Right lobe of liver (tissue), 6 donors: ENCODE measurements at regions not wholly inside any gene's neighbourhood (a gene's known extent, or its start where the extent isn't known, plus 50 kb on each side); places are given as distances from the start of the nearest gene placed in this dataset.

ENCODE experiments used
- ATAC-seq, 4 donors: fragments of 200-7000 bp; cut with Tn5 transposase; one replicate each; pipeline ENCODE4 v1.9.1; 2020; ENCODE audit warnings: mild to moderate bottlenecking in 4 of 4, moderate library complexity in 4 of 4
- DNase-seq, 3 donors: peaks; one replicate each; pipeline ENCODE4 v3.0.0-alpha.2; 2020
- H3K27ac ChIP-seq, 3 donors: fragments of 200-600 bp; one replicate each; pipeline ENCODE4 v1.8.0; 2022
- H3K27me3 ChIP-seq, 2 donors: fragments of 200-600 bp; one replicate each; pipeline ENCODE4 v1.8.0; 2022
- H3K36me3 ChIP-seq, 4 donors: fragments of 200-600 bp; sonication (generic) in 1 of 4; one replicate each; pipeline versions ENCODE4 v1.5.1 to v1.8.0; 2017 to 2022; ENCODE audit warnings: control low read depth in 1 of 4
- H3K4me1 ChIP-seq, 4 donors: fragments of 200-600 bp; sonication (generic) in 1 of 4; one replicate each; pipeline versions ENCODE4 v1.5.1 to v1.8.0; 2017 to 2022; ENCODE audit warnings: control low read depth in 1 of 4
- H3K4me3 ChIP-seq, 3 donors: fragments of 200-600 bp; one replicate each; pipeline ENCODE4 v1.8.0; 2022
- H3K9me3 ChIP-seq, 4 donors: fragments of 200-600 bp; sonication (generic) in 1 of 4; one replicate each; pipeline versions ENCODE4 v1.5.1 to v1.8.0; 2017 to 2022; ENCODE audit warnings: control low read depth in 1 of 4
- POLR2A ChIP-seq: fragments of 450-650 bp; IDR thresholded peaks from one replicate; pipeline ENCODE4 v1.6.1; 2017; ENCODE audit warnings: antibody characterized with exemption, mild to moderate bottlenecking
- WGBS: methylation state at CpG from one replicate; pipeline ENCODE4 v1.1.6; 2018; ENCODE audit warnings: low coverage, low lambda C conversion rate; ENCODE audit not compliant: insufficient coverage; ENCODE audit errors: missing lambda C conversion rate; 5-methylcytosine and 5-hydroxymethylcytosine counted together
- intact Hi-C, 2 donors: fragments of 100-400 bp; cut with DNase I; formaldehyde crosslinking; loops; one replicate each; pipeline versions ENCODE4 v1.11.2 to v1.14.1; 2022
- TF ChIP-seq, protein P1 (sequence below), 4 donors: fragments of 200-600 bp in 3 of 4; fragments of 450-650 bp in 1 of 4; IDR thresholded peaks; one replicate each; pipeline versions ENCODE4 v1.5.1 to v1.8.0; 2016 to 2022; ENCODE audit warnings: antibody characterized with exemption in 4 of 4, mild to moderate bottlenecking in 2 of 4
- donor health status: DM: no; HTN: yes; CAD: no.
- donor health status: DM: no; HTN: no; CAD: no.
- donor health status: DM: no; HTN: no; CAD: no.
- donor health status: DM: no; HTN: yes; CAD: no.
- donor health status: DM: no; HTN: yes; CAD: no.

DNA sequence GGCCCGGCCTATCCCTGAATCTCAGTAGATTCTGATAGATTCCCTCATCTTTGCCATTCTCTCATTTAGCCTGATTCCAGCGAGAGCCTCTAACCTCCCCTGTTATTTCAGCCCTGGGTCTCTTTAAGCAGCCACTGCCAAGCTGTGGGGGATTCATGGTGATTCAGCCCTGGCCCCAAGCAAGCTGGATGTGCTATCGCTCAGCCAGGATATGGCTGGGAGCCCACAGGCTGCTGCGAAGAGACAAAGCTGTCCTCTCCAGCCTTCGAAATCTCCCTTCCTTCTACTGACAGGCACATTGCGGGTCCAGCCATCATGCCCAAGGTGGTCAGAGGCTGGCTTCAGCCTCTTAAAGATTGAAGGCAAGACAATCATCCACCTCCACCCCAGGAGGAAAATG is 394.1 kb downstream of the SOX9 start:
- DNase-seq: no peak
- TF ChIP-seq, protein P1, sequence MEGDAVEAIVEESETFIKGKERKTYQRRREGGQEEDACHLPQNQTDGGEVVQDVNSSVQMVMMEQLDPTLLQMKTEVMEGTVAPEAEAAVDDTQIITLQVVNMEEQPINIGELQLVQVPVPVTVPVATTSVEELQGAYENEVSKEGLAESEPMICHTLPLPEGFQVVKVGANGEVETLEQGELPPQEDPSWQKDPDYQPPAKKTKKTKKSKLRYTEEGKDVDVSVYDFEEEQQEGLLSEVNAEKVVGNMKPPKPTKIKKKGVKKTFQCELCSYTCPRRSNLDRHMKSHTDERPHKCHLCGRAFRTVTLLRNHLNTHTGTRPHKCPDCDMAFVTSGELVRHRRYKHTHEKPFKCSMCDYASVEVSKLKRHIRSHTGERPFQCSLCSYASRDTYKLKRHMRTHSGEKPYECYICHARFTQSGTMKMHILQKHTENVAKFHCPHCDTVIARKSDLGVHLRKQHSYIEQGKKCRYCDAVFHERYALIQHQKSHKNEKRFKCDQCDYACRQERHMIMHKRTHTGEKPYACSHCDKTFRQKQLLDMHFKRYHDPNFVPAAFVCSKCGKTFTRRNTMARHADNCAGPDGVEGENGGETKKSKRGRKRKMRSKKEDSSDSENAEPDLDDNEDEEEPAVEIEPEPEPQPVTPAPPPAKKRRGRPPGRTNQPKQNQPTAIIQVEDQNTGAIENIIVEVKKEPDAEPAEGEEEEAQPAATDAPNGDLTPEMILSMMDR (IDR thresholded peaks at IDR 0.05): no peak
- no peak for TF ChIP-seq POLR2A
- H3K27ac ChIP-seq: no peak overlapping the region
- H3K27me3 ChIP-seq: no peaks in the 10 kb centered on the region
- ATAC-seq: no peak
- intact Hi-C loops: no loop called here
- H3K4me1 ChIP-seq: peaks cover 0 to 20% (median 0%) of the 10 kb centered on the region in 4 donors
- H3K9me3 ChIP-seq: no peaks in the 10 kb centered on the region
- H3K4me3 ChIP-seq: no peak overlapping the region
- WGBS: 47% methylated on average over 3 of the region's 6 CpGs
- no peaks in the 10 kb centered on the region for H3K36me3 ChIP-seq

DNA sequence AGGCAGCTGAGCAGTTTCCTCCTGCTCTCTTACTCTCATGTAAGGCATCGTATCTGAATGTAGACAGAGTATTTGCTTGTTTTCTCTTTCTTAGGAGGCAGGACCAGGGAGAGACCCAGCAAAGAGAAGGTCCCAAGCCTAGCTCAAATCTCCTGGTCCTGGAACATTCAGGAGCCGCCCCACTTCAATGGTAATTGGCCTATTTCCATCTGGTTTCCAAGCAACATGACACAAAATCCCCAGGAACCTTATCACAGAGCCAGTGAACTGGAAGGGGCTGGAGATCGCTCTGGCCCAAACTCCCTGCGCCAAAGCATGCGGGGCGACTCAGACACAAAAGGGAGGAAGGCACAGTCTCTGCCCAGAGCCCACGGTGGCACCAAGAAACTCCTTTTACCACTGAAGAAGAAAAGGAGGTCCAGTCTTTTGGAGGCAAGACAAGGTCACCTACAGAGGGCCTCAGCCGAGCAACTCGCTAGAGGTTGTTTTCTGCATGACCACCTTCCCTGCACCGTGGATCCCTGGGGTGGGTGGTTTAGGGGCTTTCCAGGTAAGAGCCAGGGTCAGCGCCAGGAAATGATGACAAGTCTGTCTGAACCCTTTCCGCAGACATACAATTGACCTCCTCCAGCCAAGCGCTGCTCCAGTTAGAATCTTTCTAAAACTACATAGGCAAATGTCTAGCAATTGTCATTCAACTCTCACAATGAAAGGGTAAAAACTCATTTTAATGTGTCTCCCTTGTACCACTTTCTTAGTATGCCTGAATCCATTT is 394.7 kb downstream of the SOX9 start:
- Histone ChIP-seq H3K27me3 (no peaks in the 10 kb centered on the region), H3K4me1 (peaks cover 0 to 20% (median 0%) of the 10 kb centered on the region in 4 donors), H3K4me3 (no peak overlapping the region), H3K9me3 (no peaks in the 10 kb centered on the region), H3K36me3 (no peaks in the 10 kb centered on the region), H3K27ac (no peak overlapping the region)
- ATAC-seq (no peak), DNase-seq (no peak)
- 53% methylated on average over 11 of the region's 13 CpGs for WGBS
- intact Hi-C loops: no loop called here
- TF ChIP-seq, protein P1 (IDR thresholded peaks at IDR 0.05): no peak
- TF ChIP-seq POLR2A: no peak

DNA sequence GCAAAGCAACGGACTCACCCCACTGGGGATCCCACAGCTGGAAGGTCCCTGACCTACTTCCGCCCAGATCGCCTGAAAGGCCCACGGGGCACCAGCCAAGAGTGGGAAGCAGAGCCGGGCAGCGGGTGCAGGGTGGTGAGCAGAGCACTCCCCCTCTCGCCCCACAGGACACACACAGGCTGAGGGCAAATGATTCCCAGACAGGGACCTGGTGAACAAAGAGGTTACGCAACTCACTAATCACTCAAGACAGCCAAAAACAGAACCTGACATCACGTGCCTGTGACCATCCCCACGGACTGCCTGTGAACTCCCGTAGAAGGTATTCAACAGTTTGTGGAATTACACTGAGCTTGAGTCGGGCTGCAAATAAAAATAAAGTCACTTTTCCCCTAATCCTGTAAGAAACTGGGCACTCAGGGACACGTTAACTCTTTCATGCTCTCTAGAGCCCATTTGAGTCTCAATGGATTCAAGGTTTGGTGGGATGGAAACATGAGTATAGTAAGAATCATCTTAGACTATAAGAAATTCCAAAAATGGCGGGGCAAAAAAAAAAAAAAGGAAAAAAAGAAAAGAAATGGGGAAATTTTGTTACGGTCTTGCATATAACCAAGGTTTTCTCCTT is 396.1 kb downstream of the SOX9 start:
- intact Hi-C loops: no loop called here
- WGBS: 27% methylated on average over 9 of the region's 15 CpGs
- H3K27ac ChIP-seq: no peak overlapping the region
- H3K36me3 ChIP-seq: no peaks in the 10 kb centered on the region
- no peak overlapping the region for H3K4me3 ChIP-seq
- ATAC-seq (peak; percentile 42 to 85 (median 62)), DNase-seq (peak in 1 of 3 donors; percentile 33)
- H3K4me1 ChIP-seq: peaks cover 0 to 20% (median 0%) of the 10 kb centered on the region in 4 donors
- no peaks in the 10 kb centered on the region for H3K9me3 ChIP-seq
- TF ChIP-seq, protein P1 (IDR thresholded peaks at IDR 0.05): no peak
- TF ChIP-seq POLR2A: no peak
- H3K27me3 ChIP-seq: no peaks in the 10 kb centered on the region

DNA sequence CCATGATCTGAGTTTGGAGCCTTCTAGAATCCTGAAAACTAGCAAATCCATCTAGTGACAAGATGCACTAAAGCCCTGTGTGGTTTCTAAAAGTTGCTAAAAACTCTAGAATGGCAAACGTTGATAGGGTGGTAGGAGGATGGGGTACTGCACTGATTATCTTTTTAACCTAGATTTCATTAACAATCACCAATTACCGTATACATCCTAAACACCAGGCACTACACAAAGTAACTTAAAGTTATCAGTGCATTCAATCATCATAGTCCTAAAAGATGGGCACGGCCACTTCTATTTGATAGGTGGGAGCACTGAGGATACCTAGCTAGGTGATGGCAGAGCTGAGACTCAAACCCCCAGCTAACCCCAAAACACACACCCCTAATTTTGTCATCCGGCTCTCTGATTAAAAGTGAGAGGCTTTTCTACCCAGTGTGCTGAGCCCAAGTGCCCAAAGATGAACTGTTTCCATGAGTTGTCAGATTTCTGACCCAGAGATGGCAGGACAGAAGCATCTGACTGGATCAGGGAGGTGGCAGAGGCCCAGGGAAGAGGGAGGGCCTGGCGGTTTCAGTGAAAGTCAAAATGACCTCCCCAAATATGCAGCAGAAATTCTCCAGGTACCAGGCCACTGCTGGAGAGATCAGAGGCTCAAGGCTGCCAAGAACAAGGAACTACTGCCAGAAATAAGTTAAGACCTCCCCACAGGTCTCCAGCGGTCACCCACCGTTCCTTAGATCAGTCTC is 396.8 kb downstream of the SOX9 start:
- H3K4me3 ChIP-seq: no peak overlapping the region
- TF ChIP-seq, protein P1 (IDR thresholded peaks at IDR 0.05): no peak
- no peak for TF ChIP-seq POLR2A
- ATAC-seq (no peak), DNase-seq (no peak)
- H3K9me3 ChIP-seq: no peaks in the 10 kb centered on the region
- no peak overlapping the region for H3K27ac ChIP-seq
- WGBS: 51% methylated on average over 6 of the region's 7 CpGs
- H3K27me3 ChIP-seq: no peaks in the 10 kb centered on the region
- intact Hi-C loops: no loop called here
- H3K36me3 ChIP-seq: no peaks in the 10 kb centered on the region
- H3K4me1 ChIP-seq: peaks cover 0 to 20% (median 0%) of the 10 kb centered on the region in 4 donors
